ENCODE measurements at regions not wholly inside any gene's neighbourhood (a gene's known extent, or its start where the extent isn't known, plus 50 kb on each side); places are given as distances from the start of the nearest gene placed in this dataset.

- no peak for DNase-seq
Measured at GRCh38 chr4:117327491-117327890, 242.1 kb upstream of the TRAM1L1 start.

- no peak for DNase-seq
Measured at GRCh38 chr4:117328333-117328732, 243.0 kb upstream of the TRAM1L1 start.

GRCh38 chr4:117331817-117332216 lies 246.4 kb upstream of the TRAM1L1 start:
- no peak for DNase-seq

- no peak for DNase-seq
Measured at GRCh38 chr4:117334451-117335188, 249.2 kb upstream of the TRAM1L1 start.

- no peak for DNase-seq
Measured at GRCh38 chr4:117357437-117357836, 272.1 kb upstream of the TRAM1L1 start.

- no peak for DNase-seq
Measured at GRCh38 chr4:117357866-117358265, 272.5 kb upstream of the TRAM1L1 start.

- DNase-seq, result no peak
Measured at GRCh38 chr4:117370944-117371668, 285.7 kb upstream of the TRAM1L1 start.

GRCh38 chr4:117375101-117375500 lies 289.7 kb upstream of the TRAM1L1 start:
- DNase-seq, result no peak

- DNase-seq, result no peak
Measured at GRCh38 chr4:117376692-117377091, 291.3 kb upstream of the TRAM1L1 start.

GRCh38 chr4:117378942-117379341 lies 293.6 kb upstream of the TRAM1L1 start:
- no peak for DNase-seq

GRCh38 chr4:117383468-117383867 lies 298.1 kb upstream of the TRAM1L1 start:
- DNase-seq, result no peak

GRCh38 chr4:117385526-117385925 lies 300.1 kb upstream of the TRAM1L1 start:
- DNase-seq, result no peak

- no peak for DNase-seq
Measured at GRCh38 chr4:117387072-117387471, 301.7 kb upstream of the TRAM1L1 start.

GRCh38 chr4:117400039-117400835 lies 314.9 kb upstream of the TRAM1L1 start:
- no peak for DNase-seq

- no peak for DNase-seq
Measured at GRCh38 chr4:117412661-117413060, 327.3 kb upstream of the TRAM1L1 start.

- no peak for DNase-seq
Measured at GRCh38 chr4:117417856-117418255, 332.5 kb upstream of the TRAM1L1 start.

- DNase-seq, result no peak
Measured at GRCh38 chr4:117420948-117421347, 335.6 kb upstream of the TRAM1L1 start.

- DNase-seq, result no peak
Measured at GRCh38 chr4:117421706-117422105, 336.3 kb upstream of the TRAM1L1 start.

GRCh38 chr4:117422297-117422696 lies 336.9 kb upstream of the TRAM1L1 start:
- no peak for DNase-seq

- DNase-seq, result no peak
Measured at GRCh38 chr4:117425636-117426035, 340.3 kb upstream of the TRAM1L1 start.

GRCh38 chr4:117428536-117428935 lies 343.2 kb upstream of the TRAM1L1 start:
- no peak for DNase-seq

- DNase-seq, result no peak
Measured at GRCh38 chr4:117429061-117429460, 343.7 kb upstream of the TRAM1L1 start.

GRCh38 chr4:117429506-117429905 lies 344.1 kb upstream of the TRAM1L1 start:
- DNase-seq, result no peak

- DNase-seq, result no peak
Measured at GRCh38 chr4:117434424-117434823, 349.0 kb upstream of the TRAM1L1 start.

Data from NCI-H1105 (cell line).